SK-N-SH (cell line): ENCODE measurements at regions not wholly inside any gene's neighbourhood (a gene's known extent, or its start where the extent isn't known, plus 50 kb on each side); places are given as distances from the start of the nearest gene placed in this dataset.
A peak's percentile ranks its signal among the peaks of the same experiment; 100 is the strongest.

Experiments
- CTCF ChIA-PET: fragments of 300-600, 350-600 bp; formaldehyde crosslinking; extraction: SDS; loops from one replicate; lab custom pipeline; 2021; lab: Yijun Ruan, JAX
- POLR2A ChIA-PET: fragments of 350-600 bp; sonication (Branson Sonifier 250); formaldehyde crosslinking; extraction: SDS; loops from one replicate; lab custom pipeline; 2020; ENCODE audit warnings: antibody characterized with exemption, inconsistent platforms; lab: Yijun Ruan, JAX
- DNase-seq: peaks from one replicate; pipeline ENCODE4 v3.0.0; 2012
- H2AFZ ChIP-seq: fragments of 200-600 bp; sonication (generic); 2 replicates; pipeline ENCODE4 v1.8.1; 2016; ENCODE audit warnings: antibody characterized with exemption, mild to moderate bottlenecking, low read depth
- H3F3A ChIP-seq: fragments of 200-600 bp; sonication (generic); replicated peaks from 2 replicates; pipeline ENCODE3; 2016; ENCODE audit warnings: antibody characterized with exemption, mild to moderate bottlenecking; ENCODE audit not compliant: insufficient read depth
- H3K27ac ChIP-seq, 2 experiments: fragments of 200-500 bp in 1 of 2; fragments of 200-600 bp in 1 of 2; sonication (Bioruptor generic) in 1 of 2; sonication (generic), shearing (Covaris generic) in 1 of 2; 2 replicates each; pipeline versions ENCODE4 v1.5.1 to v1.6.1; 2014 to 2016; ENCODE audit warnings: low read depth in 2 of 2, inconsistent platforms in 1 of 2, low read length in 1 of 2, mild to moderate bottlenecking in 1 of 2, mixed read lengths in 1 of 2
- H3K27me3 ChIP-seq: fragments of 200-600 bp; sonication (generic), shearing (Covaris generic); 2 replicates; pipeline ENCODE4 v1.6.1; 2016; ENCODE audit warnings: mixed run types; ENCODE audit not compliant: insufficient read depth
- H3K36me3 ChIP-seq, 2 experiments: fragments of 200-500 bp in 1 of 2; fragments of 200-600 bp in 1 of 2; sonication (Bioruptor generic) in 1 of 2; sonication (generic) in 1 of 2; replicated peaks in 1 of 2; 2 replicates each; pipeline versions ENCODE3 to v1.5.1; 2014 to 2016; ENCODE audit warnings: low read length in 1 of 2, mild to moderate bottlenecking in 1 of 2; ENCODE audit not compliant: insufficient read depth in 2 of 2, control insufficient read depth in 1 of 2
- H3K4me1 ChIP-seq, 2 experiments: fragments of 200-500 bp in 1 of 2; fragments of 200-600 bp in 1 of 2; sonication (Bioruptor generic) in 1 of 2; sonication (generic), shearing (Covaris generic) in 1 of 2; 2 replicates each; pipeline versions ENCODE4 v1.5.1 to v1.6.1; 2014 to 2016; ENCODE audit warnings: low read depth in 1 of 2, low read length in 1 of 2, mixed run types in 1 of 2; ENCODE audit not compliant: insufficient read depth in 2 of 2, control insufficient read depth in 1 of 2
- H3K4me2 ChIP-seq: fragments of 200-600 bp; sonication (generic), shearing (Covaris generic); 2 replicates; pipeline ENCODE4 v1.6.1; 2017; ENCODE audit warnings: mixed run types
- H3K4me3 ChIP-seq, 2 experiments: fragments of 200-500 bp in 1 of 2; fragments of 200-600 bp in 1 of 2; sonication (Bioruptor generic) in 1 of 2; sonication (generic), shearing (Covaris generic) in 1 of 2; 2 replicates each; pipeline versions ENCODE4 v1.5.1 to v1.8.1; 2014 to 2016; ENCODE audit warnings: low read depth in 2 of 2, inconsistent platforms in 1 of 2, low read length in 1 of 2, mild to moderate bottlenecking in 1 of 2, mixed read lengths in 1 of 2, moderate library complexity in 1 of 2
- H3K79me2 ChIP-seq: fragments of 200-600 bp; sonication (generic); 2 replicates; pipeline ENCODE4 v1.8.1; 2017; ENCODE audit warnings: mild to moderate bottlenecking; ENCODE audit not compliant: insufficient read depth
- H3K9ac ChIP-seq: fragments of 200-600 bp; sonication (generic); 2 replicates; pipeline ENCODE4 v1.6.1; 2017; ENCODE audit warnings: mixed run types
- H3K9me2 ChIP-seq: fragments of 200-600 bp; sonication (generic); 2 replicates; pipeline ENCODE4 v1.6.1; 2017; ENCODE audit warnings: mixed run types
- H3K9me3 ChIP-seq: fragments of 200-600 bp; sonication (generic); 2 replicates; pipeline ENCODE4 v1.6.1; 2017; ENCODE audit warnings: mixed run types, mild to moderate bottlenecking, moderate library complexity
- H4K20me1 ChIP-seq: fragments of 200-600 bp; sonication (generic); 2 replicates; pipeline ENCODE4 v1.6.1; 2017; ENCODE audit warnings: mild to moderate bottlenecking, mixed run types; ENCODE audit not compliant: insufficient read depth
- CHD2 ChIP-seq: fragments of 150-350 bp; IDR thresholded peaks from 2 replicates; pipeline ENCODE4 v1.6.1; 2018; ENCODE audit warnings: low read length; ENCODE audit not compliant: partially characterized antibody
- CTCF ChIP-seq: fragments of 200-600 bp; sonication (generic); IDR thresholded peaks from 2 replicates; pipeline ENCODE4 v1.6.1; 2017; ENCODE audit warnings: antibody characterized with exemption, mild to moderate bottlenecking, moderate library complexity
- EP300 ChIP-seq, 2 experiments: IDR thresholded peaks; 2 replicates each; pipeline versions ENCODE4 v1.4.0 to v1.6.1; 2012; ENCODE audit warnings: borderline replicate concordance in 1 of 2, low read depth in 1 of 2, low read length in 1 of 2
- IRF3 ChIP-seq: fragments of 150-350 bp; IDR thresholded peaks from 2 replicates; pipeline ENCODE4 v1.6.1; 2016; ENCODE audit warnings: mild to moderate bottlenecking, low read depth, low read length
- JUND ChIP-seq: IDR thresholded peaks from 2 replicates; pipeline ENCODE4 v1.4.0; 2012
- MAX ChIP-seq: IDR thresholded peaks from 2 replicates; pipeline ENCODE4 v1.4.0; 2012; ENCODE audit warnings: low read depth
- MEF2A ChIP-seq: IDR thresholded peaks from 2 replicates; pipeline ENCODE4 v1.4.0; 2012; ENCODE audit warnings: low read depth, borderline replicate concordance
- MXI1 ChIP-seq: IDR thresholded peaks from 2 replicates; pipeline ENCODE4 v1.6.1; 2012; ENCODE audit warnings: mild to moderate bottlenecking, low read depth, low read length, improper control_type of control experiment
- NRF1 ChIP-seq: IDR thresholded peaks from 2 replicates; pipeline ENCODE4 v1.6.1; 2012; ENCODE audit warnings: low read depth, mild to moderate bottlenecking, low read length
- RCOR1 ChIP-seq: fragments of 150-350 bp; IDR thresholded peaks from 2 replicates; pipeline ENCODE4 v1.6.1; 2017; ENCODE audit warnings: antibody characterized with exemption, low read length
- RFX5 ChIP-seq: IDR thresholded peaks from 2 replicates; pipeline ENCODE4 v1.6.1; 2012; ENCODE audit warnings: mild to moderate bottlenecking, improper control_type of control experiment, low read length
- RXRA ChIP-seq: IDR thresholded peaks from 2 replicates; pipeline ENCODE4 v1.4.0; 2012; ENCODE audit warnings: low read depth, mild to moderate bottlenecking, borderline replicate concordance
- SMC3 ChIP-seq: IDR thresholded peaks from 2 replicates; pipeline ENCODE4 v1.6.1; 2012; ENCODE audit warnings: low read depth, low read length, improper control_type of control experiment
- TCF12 ChIP-seq: IDR thresholded peaks from 2 replicates; pipeline ENCODE4 v1.4.0; 2012
- TEAD4 ChIP-seq: IDR thresholded peaks from 2 replicates; pipeline ENCODE4 v1.4.0; 2012; ENCODE audit warnings: mild to moderate bottlenecking, borderline replicate concordance; ENCODE audit not compliant: insufficient read depth
- USF1 ChIP-seq: IDR thresholded peaks from 2 replicates; pipeline ENCODE4 v1.4.0; 2012; ENCODE audit warnings: low read depth, borderline replicate concordance
- USF2 ChIP-seq: fragments of 150-350 bp; IDR thresholded peaks from 2 replicates; pipeline ENCODE4 v1.6.1; 2017; ENCODE audit warnings: antibody characterized with exemption, low read length, low read depth, borderline replicate concordance
- YY1 ChIP-seq: IDR thresholded peaks from 2 replicates; pipeline ENCODE4 v1.4.0; 2012; ENCODE audit warnings: low read depth, mild to moderate bottlenecking
- ZBTB33 ChIP-seq: IDR thresholded peaks from 2 replicates; pipeline ENCODE4 v1.4.0; 2012; ENCODE audit warnings: low read depth, borderline replicate concordance
- WGBS: methylation state at CpG from one replicate; pipeline ENCODE4 v1.1.6; 2017; ENCODE audit warnings: low lambda C conversion rate; 5-methylcytosine and 5-hydroxymethylcytosine counted together

- no peak for TF ChIP-seq IRF3
- TF ChIP-seq JUND: no peak
- no peak for TF ChIP-seq RFX5
- TF ChIP-seq MEF2A: no peak
Observed at GRCh38 chr1:190578526-190578925, 100.9 kb upstream of the BRINP3 start (continued).

GRCh38 chr1:190579552-190580193 lies 102.0 kb upstream of the BRINP3 start:
- TF ChIP-seq YY1 (no peak), RCOR1 (no peak), MXI1 (no peak), USF1 (no peak), CHD2 (no peak), MAX (no peak), NRF1 (no peak), RFX5 (no peak), RXRA (no peak), CTCF (no peak), USF2 (no peak), SMC3 (no peak), ZBTB33 (no peak), EP300 (IDR thresholded peaks at IDR 0.05; ENCODE audit: borderline replicate concordance in 1 of 2, low read depth in 1 of 2, low read length in 1 of 2) (no peak), TEAD4 (no peak), TCF12 (no peak)
- Histone ChIP-seq H3K9me2 (no peaks in the 10 kb centered on the region), H3K36me3 (no peaks in the 10 kb centered on the region), H3K9me3 (no peaks in the 10 kb centered on the region), H3K27me3 (no peaks in the 10 kb centered on the region), H3K9ac (no peak overlapping the region), H3K4me2 (0 out of 2 replicates have a peak overlapping the region, but pooled peaks have one; percentile 10), H2AFZ (peak overlapping the region; percentile 26; the same call in 1 of the 2 replicates), H4K20me1 (no peaks in the 10 kb centered on the region), H3K79me2 (no peaks in the 10 kb centered on the region), H3K4me3 (no peak overlapping the region), H3K4me1 (peaks cover 6 to 16% of the 10 kb centered on the region in 2 experiments; a peak in 3 of 4 replicates), H3K27ac (peak overlapping the region in 1 of 2 experiments; percentile 60; a peak in 2 of 4 replicates), H3F3A (no peaks in the 10 kb centered on the region)
- CTCF ChIA-PET: no interaction called here
- DNase-seq: no peak
- 14% methylated on average over 1 of the region's 1 CpG for WGBS
- POLR2A ChIA-PET: no interaction called here
